H1 (cell line): ENCODE measurements at regions not wholly inside any gene's neighbourhood (a gene's known extent, or its start where the extent isn't known, plus 50 kb on each side); places are given as distances from the start of the nearest gene placed in this dataset.

Experiments used
- TF ChIP-seq, protein P1 (sequence below), 3 experiments: IDR thresholded peaks; 1 replicate in 2 of 3; 2 replicates in 1 of 3; pipeline versions ENCODE4 v1.5.1 to v1.6.1; 2011; ENCODE audit warnings: low read length in 3 of 3, mild to moderate bottlenecking in 3 of 3, inconsistent platforms in 2 of 3, low read depth in 1 of 3, moderate library complexity in 1 of 3; ENCODE audit not compliant: insufficient read depth in 1 of 3; ENCODE audit errors: control extremely low read depth in 1 of 3

- TF ChIP-seq, protein P1, sequence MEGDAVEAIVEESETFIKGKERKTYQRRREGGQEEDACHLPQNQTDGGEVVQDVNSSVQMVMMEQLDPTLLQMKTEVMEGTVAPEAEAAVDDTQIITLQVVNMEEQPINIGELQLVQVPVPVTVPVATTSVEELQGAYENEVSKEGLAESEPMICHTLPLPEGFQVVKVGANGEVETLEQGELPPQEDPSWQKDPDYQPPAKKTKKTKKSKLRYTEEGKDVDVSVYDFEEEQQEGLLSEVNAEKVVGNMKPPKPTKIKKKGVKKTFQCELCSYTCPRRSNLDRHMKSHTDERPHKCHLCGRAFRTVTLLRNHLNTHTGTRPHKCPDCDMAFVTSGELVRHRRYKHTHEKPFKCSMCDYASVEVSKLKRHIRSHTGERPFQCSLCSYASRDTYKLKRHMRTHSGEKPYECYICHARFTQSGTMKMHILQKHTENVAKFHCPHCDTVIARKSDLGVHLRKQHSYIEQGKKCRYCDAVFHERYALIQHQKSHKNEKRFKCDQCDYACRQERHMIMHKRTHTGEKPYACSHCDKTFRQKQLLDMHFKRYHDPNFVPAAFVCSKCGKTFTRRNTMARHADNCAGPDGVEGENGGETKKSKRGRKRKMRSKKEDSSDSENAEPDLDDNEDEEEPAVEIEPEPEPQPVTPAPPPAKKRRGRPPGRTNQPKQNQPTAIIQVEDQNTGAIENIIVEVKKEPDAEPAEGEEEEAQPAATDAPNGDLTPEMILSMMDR (IDR thresholded peaks at IDR 0.05; ENCODE audit: control extremely low read depth in 1 of 3, insufficient read depth in 1 of 3, low read depth in 1 of 3, low read length in 3 of 3): no peak
- TF ChIP-seq, all 59 proteins: peak for 0
These were observed 109.7 kb downstream of the PPIAL4G start (continued) for GRCh38 chr1:148373192-148373925.
